ENCODE measurements at regions not wholly inside any gene's neighbourhood (a gene's known extent, or its start where the extent isn't known, plus 50 kb on each side); places are given as distances from the start of the nearest gene placed in this dataset.

DNA sequence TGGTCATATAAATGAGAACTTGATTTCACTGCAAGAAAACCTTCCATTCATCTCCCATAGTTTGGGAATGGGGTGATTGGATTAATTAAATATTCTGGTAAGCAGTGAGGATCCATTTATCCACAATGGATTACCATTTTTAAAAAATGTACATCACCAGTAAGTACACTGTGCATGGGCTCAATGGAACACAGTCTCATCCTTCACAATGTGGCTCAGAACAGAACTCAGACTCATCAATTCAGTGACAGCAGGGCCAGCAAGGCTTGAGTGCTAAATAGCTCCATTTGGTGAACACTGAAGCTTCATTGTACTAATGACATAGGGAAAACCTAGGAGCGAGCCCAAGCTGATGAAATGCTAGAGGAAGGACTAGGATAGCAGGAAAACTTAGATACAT is 223.8 kb downstream of the CMPK2 start:
- Histone ChIP-seq H3K9me2 (replicated peaks; ENCODE audit: low read depth, low read length) (no peaks in the 10 kb centered on the region), H2AFZ (ENCODE audit: low read length) (no peak overlapping the region), H3K36me3 (ENCODE audit: insufficient read depth, low read length) (no peaks in the 10 kb centered on the region), H3K4me1 (ENCODE audit: insufficient read depth, low read length, poor library complexity, severe bottlenecking) (no peaks in the 10 kb centered on the region), H3K9me3 (ENCODE audit: insufficient read depth, low read depth, low read length) (no peaks in the 10 kb centered on the region), H3K79me2 (ENCODE audit: insufficient read depth, low read length) (no peaks in the 10 kb centered on the region), H3K27me3 (ENCODE audit: insufficient read depth, low read length, poor library complexity, severe bottlenecking) (no peaks in the 10 kb centered on the region), H3K4me2 (ENCODE audit: low read depth, low read length, poor library complexity, severe bottlenecking) (no peak overlapping the region), H3F3A (ENCODE audit: low read depth) (no peaks in the 10 kb centered on the region), H3K4me3 (ENCODE audit: low read length, poor library complexity, severe bottlenecking) (no peak overlapping the region), H4K20me1 (ENCODE audit: insufficient read depth, low read length, poor library complexity, severe bottlenecking) (no peaks in the 10 kb centered on the region), H3K9ac (ENCODE audit: low read depth, low read length, poor library complexity, severe bottlenecking) (no peak overlapping the region)
- TF ChIP-seq EZH2phosphoT487 (IDR thresholded peaks at IDR 0.05; ENCODE audit: borderline replicate concordance) (no peak), CTCF (conservative IDR thresholded peaks at IDR 0.05; ENCODE audit: low read length) (no peak)

- H3K4me3 ChIP-seq (ENCODE audit: low read length, poor library complexity, severe bottlenecking) = no peak overlapping the region
- no peaks in the 10 kb centered on the region for H3K9me2 ChIP-seq (replicated peaks; ENCODE audit: low read depth, low read length)
- H3K79me2 ChIP-seq (ENCODE audit: insufficient read depth, low read length) = no peaks in the 10 kb centered on the region
- no peak overlapping the region for H3K9ac ChIP-seq (ENCODE audit: low read depth, low read length, poor library complexity, severe bottlenecking)
- TF ChIP-seq EZH2phosphoT487 (IDR thresholded peaks at IDR 0.05; ENCODE audit: borderline replicate concordance) (no peak), CTCF (conservative IDR thresholded peaks at IDR 0.05; ENCODE audit: low read length) (no peak)
- H2AFZ ChIP-seq (ENCODE audit: low read length) = no peak overlapping the region
- H3K4me2 ChIP-seq (ENCODE audit: low read depth, low read length, poor library complexity, severe bottlenecking) = no peak overlapping the region
- H3K36me3 ChIP-seq (ENCODE audit: insufficient read depth, low read length) = no peaks in the 10 kb centered on the region
- no peaks in the 10 kb centered on the region for H4K20me1 ChIP-seq (ENCODE audit: insufficient read depth, low read length, poor library complexity, severe bottlenecking)
- no peaks in the 10 kb centered on the region for H3F3A ChIP-seq (ENCODE audit: low read depth)
- no peaks in the 10 kb centered on the region for H3K9me3 ChIP-seq (ENCODE audit: insufficient read depth, low read depth, low read length)
- no peaks in the 10 kb centered on the region for H3K4me1 ChIP-seq (ENCODE audit: insufficient read depth, low read length, poor library complexity, severe bottlenecking)
- H3K27me3 ChIP-seq (ENCODE audit: insufficient read depth, low read length, poor library complexity, severe bottlenecking) = no peaks in the 10 kb centered on the region
Measured at GRCh38 chr2:6644261-6644660, 221.4 kb downstream of the CMPK2 start.

GRCh38 chr2:6645004-6645403 is 220.7 kb downstream of the CMPK2 start:
- Histone ChIP-seq H3K9me2 (replicated peaks; ENCODE audit: low read depth, low read length) (no peaks in the 10 kb centered on the region), H3K9me3 (ENCODE audit: insufficient read depth, low read depth, low read length) (no peaks in the 10 kb centered on the region), H3K4me3 (ENCODE audit: low read length, poor library complexity, severe bottlenecking) (no peak overlapping the region), H3K36me3 (ENCODE audit: insufficient read depth, low read length) (no peaks in the 10 kb centered on the region), H3K9ac (ENCODE audit: low read depth, low read length, poor library complexity, severe bottlenecking) (no peak overlapping the region), H4K20me1 (ENCODE audit: insufficient read depth, low read length, poor library complexity, severe bottlenecking) (no peaks in the 10 kb centered on the region), H2AFZ (ENCODE audit: low read length) (no peak overlapping the region), H3K79me2 (ENCODE audit: insufficient read depth, low read length) (no peaks in the 10 kb centered on the region), H3F3A (ENCODE audit: low read depth) (no peaks in the 10 kb centered on the region), H3K4me1 (ENCODE audit: insufficient read depth, low read length, poor library complexity, severe bottlenecking) (no peaks in the 10 kb centered on the region), H3K4me2 (ENCODE audit: low read depth, low read length, poor library complexity, severe bottlenecking) (no peak overlapping the region), H3K27me3 (ENCODE audit: insufficient read depth, low read length, poor library complexity, severe bottlenecking) (no peaks in the 10 kb centered on the region)
- no peak for TF ChIP-seq EZH2phosphoT487 (IDR thresholded peaks at IDR 0.05; ENCODE audit: borderline replicate concordance)
- TF ChIP-seq CTCF (conservative IDR thresholded peaks at IDR 0.05; ENCODE audit: low read length) = no peak

All from Loucy (cell line).